Jurkat, Clone E6-1 (cell line): ENCODE measurements at regions not wholly inside any gene's neighbourhood (a gene's known extent, or its start where the extent isn't known, plus 50 kb on each side); places are given as distances from the start of the nearest gene placed in this dataset.

Experiments used
- DNase-seq: peaks from one replicate; pipeline ENCODE4 v3.0.0-alpha.2; 2011; ENCODE audit warnings: low read depth, low spot score
- H3K4me3 ChIP-seq: 2 replicates; pipeline ENCODE4 v1.5.1; 2011; ENCODE audit warnings: mild to moderate bottlenecking, low read length, control low read depth, moderate library complexity

GRCh38 chr2:238978497-238978896 is 130.6 kb downstream of the TWIST2 start:
- DNase-seq: no peak
- H3K4me3 ChIP-seq: no peak overlapping the region

GRCh38 chr2:238979636-238980035 is 131.8 kb downstream of the TWIST2 start:
- H3K4me3 ChIP-seq: no peak overlapping the region
- DNase-seq: no peak

DNA sequence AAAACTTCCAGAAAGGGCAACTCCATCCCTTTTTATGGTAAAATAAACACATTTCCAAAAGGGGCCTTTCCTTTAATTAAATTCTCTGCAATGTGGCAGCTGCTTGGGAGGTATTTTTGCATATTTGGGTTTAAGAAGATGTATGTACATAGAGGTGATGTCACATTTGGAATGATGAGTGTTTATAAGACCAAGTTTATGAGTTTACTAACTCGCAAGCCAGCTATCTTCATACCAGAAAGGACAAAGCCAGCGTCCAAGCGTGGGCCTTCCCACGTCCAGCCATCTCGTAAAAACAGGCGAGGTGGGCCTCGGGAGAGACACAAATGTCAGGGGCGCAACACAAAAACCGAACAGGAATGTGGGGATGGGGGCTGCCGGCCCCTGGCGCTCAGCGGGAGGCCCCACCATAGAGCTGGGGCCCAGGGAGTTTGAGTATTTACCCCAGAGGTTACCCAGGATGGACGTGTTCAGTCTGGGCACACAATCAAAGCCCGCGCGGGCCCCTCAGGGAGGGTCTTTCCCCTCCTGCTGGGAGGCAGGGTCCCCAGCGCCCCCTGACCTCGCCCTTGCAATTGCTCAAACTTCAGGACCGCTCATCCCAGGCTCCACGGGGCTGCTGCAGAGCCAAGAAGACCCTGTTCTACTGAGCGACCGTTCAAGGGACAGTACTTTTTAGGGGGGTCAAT is 137.3 kb downstream of the TWIST2 start:
- DNase-seq: no peak
- H3K4me3 ChIP-seq: no peak overlapping the region

DNA sequence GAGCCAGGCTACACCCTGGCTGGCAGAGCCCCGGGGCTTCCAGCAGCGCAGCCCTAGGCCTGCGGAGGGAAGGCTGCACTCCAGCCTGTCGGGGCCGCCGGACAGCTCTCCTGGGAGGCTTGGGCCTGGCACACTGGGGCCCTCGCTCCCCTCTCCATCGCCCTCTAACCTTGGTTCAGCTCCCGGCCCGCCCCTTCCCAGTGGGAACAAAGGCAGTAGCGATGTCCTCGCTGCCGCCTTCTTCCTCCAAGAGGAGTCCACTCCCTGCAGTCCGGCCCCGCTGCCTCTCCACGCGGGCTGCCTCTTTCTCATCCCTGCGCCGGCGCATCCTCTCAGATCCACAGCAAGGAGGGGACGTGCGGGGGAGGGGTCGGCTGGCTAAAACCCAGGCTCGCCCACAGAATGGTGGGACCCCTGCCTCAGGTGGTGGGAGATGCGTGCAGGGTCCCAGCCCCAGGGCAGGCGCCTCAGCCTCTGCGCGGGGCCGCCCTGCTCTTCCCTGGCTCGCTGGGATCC is 138.1 kb downstream of the TWIST2 start:
- no peak for DNase-seq
- no peak overlapping the region for H3K4me3 ChIP-seq

DNA sequence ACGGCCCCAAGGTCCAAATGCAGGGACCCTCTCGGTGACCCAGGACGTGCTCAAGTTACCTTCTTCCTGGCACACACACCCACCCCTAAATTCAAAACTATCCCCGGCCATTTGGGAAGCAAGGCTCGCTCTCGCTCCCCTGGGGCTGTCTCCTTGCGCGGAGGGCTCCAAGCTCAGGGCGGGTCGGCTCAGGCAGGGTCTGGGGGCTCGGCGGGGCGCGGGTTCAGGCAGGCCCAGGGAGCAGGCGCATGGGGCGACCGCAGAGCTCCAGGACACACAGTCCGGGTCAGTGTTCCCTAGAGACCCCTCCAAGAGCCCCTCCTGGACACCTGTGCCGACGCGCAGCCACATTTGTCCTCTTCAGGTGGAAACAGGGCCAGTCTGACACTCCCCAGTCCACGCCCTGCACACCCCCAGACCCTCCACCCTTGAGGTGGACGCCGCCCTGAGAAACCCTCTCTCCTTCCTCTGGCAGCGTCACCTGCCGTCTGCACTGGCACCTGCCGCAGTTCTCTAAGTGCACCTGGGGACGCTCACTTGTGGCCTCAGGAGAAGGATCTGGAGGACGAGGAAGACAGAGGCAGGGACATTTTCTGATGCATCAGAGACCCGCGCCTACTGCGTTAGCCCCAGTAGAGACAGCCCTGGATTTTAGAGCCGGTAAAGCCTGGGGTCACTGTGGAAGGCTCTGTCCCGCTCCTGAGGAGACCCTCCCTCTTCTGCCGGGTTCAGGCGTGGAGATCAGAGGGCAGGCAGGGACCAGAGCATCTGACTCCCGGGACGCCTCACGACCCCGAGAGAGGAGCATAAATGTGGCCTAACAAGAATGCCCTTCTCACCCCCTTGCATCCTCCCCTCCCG is 138.8 kb downstream of the TWIST2 start:
- H3K4me3 ChIP-seq: no peak overlapping the region
- DNase-seq: no peak

GRCh38 chr2:238987352-238987981 is 139.6 kb downstream of the TWIST2 start:
- no peak overlapping the region for H3K4me3 ChIP-seq
- DNase-seq: no peak

GRCh38 chr2:238988105-238988504 is 140.2 kb downstream of the TWIST2 start:
- H3K4me3 ChIP-seq: no peak overlapping the region
- no peak for DNase-seq

DNA sequence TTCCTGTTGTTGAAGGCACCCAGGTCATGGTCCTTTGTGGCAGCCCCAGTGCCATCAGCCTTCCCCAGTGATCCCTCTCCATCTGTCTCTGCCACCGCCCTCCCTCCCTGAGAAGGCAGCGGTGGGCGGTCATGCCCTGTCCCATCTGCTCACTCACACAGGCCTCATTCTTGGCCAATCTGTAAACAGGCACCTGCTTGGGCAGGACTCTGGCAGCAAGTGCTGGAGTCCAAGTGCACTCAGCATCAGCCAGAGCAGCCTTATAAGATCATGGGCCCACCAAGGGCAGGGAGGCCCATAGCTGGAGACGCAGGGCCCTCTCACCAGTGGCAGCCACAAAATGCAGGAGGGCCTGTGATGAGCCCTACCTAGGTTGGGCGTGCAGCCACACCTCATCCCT is 140.9 kb downstream of the TWIST2 start:
- H3K4me3 ChIP-seq: no peak overlapping the region
- DNase-seq: no peak

- no peak overlapping the region for H3K4me3 ChIP-seq
- DNase-seq: no peak
Measured at GRCh38 chr2:238989484-238989883, 141.6 kb downstream of the TWIST2 start.

DNA sequence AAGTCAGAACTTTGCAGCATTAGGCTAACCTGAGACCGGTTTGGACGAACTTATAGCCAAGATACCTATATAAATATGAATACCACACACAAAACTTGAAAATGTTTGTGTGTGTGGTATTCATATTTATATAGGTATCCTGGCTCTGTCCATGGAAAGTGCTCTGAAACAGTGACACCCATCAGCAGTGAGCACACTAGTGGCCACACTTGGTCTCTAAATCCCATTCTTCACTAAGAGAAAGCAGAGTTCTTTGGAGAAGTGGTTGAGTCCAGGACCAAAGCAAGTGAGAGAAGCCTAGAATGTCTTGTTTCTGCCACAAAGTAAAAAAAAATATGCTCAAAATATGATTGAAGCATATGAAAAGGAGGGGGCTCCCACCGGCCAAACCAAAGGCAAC is 146.5 kb downstream of the TWIST2 start:
- no peak overlapping the region for H3K4me3 ChIP-seq
- no peak for DNase-seq

DNA sequence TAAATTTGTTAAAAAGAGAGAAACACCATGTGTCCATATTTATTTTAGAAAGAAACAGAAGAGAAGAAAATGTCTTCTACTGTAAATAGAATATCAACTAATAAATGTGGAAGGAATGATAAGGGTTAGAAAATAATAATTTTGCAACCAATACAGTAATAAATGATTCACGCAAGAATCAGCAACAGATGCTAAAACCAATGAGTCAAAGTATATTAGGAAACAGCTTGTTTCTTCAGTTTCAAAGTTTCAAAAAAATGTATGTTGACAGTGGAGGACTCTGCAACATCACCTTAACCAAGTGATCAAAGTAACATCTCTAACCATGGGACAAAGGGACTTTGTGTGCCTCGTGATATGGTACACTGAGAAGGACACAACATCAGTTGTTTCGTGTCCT is 147.0 kb downstream of the TWIST2 start:
- H3K4me3 ChIP-seq: no peak overlapping the region
- no peak for DNase-seq

- H3K4me3 ChIP-seq: no peak overlapping the region
- DNase-seq: no peak
Measured at GRCh38 chr2:238995634-238996033, 147.7 kb downstream of the TWIST2 start.

DNA sequence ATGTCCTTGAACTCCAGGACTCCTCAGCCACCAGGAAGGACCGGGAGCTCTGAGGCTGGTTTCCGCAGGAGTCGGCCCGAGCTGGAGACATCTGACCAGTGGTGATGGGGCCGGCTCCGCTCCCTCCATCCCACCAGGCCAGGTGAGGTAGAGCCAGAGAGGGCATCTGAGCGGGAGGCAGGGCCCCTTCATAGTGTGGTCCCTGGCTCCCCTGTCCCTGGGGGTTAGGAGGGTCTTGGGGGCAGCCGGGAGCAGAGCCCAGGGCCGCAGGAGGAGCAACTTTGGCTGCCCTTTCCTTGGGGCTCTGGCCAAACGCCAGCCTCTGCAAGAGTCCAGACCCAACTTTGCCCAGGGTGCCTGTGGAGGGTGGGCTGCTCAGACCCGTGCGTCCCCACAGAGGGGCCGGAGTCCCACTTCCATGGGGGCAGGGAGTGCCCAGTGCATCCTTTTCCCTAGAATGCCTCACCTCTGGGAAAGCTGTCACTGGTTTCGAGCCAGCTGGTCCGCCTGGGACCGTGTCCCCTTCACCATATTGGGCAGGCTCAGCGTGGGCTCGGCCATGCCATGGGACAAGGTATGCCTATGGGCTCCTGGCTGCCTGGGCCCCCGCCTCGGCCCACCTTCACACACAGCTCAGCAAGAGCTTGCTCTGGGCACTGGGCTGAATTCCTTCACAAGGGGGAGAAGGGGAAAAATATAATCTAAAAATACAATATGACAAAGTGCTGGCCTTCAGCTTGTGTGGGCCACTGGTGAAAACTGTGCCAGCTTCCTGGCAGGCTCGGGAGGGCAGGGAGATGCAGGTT is 148.6 kb downstream of the TWIST2 start:
- no peak for DNase-seq
- no peak overlapping the region for H3K4me3 ChIP-seq

DNA sequence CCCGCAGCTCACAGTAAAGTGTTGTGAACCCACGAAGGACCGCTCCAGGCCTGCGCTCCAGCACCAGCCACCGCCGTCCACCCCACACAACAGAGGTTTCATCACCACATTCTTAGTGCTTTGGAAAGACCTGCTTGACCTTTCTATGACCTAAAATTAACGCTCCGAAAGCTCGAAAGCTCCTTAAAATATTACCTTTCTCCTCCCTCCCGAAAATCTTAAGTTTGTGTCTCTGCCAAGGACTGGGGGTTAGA is 149.2 kb downstream of the TWIST2 start:
- no peak overlapping the region for H3K4me3 ChIP-seq
- no peak for DNase-seq

DNA sequence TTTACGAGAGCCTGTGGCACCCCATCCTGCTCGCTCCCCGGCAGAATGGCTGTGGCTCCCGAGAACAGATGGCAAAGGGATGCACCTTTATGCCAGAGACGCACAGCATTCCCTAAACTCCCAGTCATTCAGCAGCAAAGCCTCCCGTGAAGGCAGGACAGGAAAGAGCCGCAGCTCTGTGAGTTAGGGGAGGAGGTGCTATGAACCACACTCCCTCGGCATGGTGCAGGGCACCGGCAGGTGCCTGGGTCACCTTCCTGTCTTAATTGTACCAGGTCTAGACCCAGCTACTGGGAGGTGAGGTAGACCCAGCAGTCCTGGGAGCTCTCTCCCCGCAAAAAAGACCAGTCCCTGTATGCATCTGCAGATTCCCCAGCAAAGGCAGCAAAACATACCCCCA is 149.8 kb downstream of the TWIST2 start:
- H3K4me3 ChIP-seq: no peak overlapping the region
- no peak for DNase-seq
